ENCODE measurements at regions not wholly inside any gene's neighbourhood (a gene's known extent, or its start where the extent isn't known, plus 50 kb on each side); places are given as distances from the start of the nearest gene placed in this dataset.

- DNase-seq: no peak
Measured at GRCh38 chr2:144280009-144280408, 239.9 kb downstream of the ZEB2 start.

- DNase-seq: no peak
Measured at GRCh38 chr2:144279165-144279564, 240.8 kb downstream of the ZEB2 start.

GRCh38 chr2:144277622-144278354, 242.1 kb downstream of the ZEB2 start:
- no peak for DNase-seq

- DNase-seq: no peak
Measured at GRCh38 chr2:144275340-144275739, 244.6 kb downstream of the ZEB2 start.

GRCh38 chr2:144274131-144274530, 245.8 kb downstream of the ZEB2 start:
- no peak for DNase-seq

- no peak for DNase-seq
Measured at GRCh38 chr2:144270951-144271350, 249.0 kb downstream of the ZEB2 start.

GRCh38 chr2:144268036-144268678, 251.8 kb downstream of the ZEB2 start:
- DNase-seq: no peak

GRCh38 chr2:144267239-144267638, 252.7 kb downstream of the ZEB2 start:
- no peak for DNase-seq

- DNase-seq: no peak
Measured at GRCh38 chr2:144265654-144266053, 254.3 kb downstream of the ZEB2 start.

- no peak for DNase-seq
Measured at GRCh38 chr2:144261966-144262365, 258.0 kb downstream of the ZEB2 start.

- no peak for DNase-seq
Measured at GRCh38 chr2:144261336-144261735, 258.6 kb downstream of the ZEB2 start.

GRCh38 chr2:144259332-144259731, 260.6 kb downstream of the ZEB2 start:
- no peak for DNase-seq

- DNase-seq: no peak
Measured at GRCh38 chr2:144258154-144258553, 261.8 kb downstream of the ZEB2 start.

- DNase-seq: no peak
Measured at GRCh38 chr2:144256996-144257707, 262.8 kb downstream of the ZEB2 start.

- DNase-seq: no peak
Measured at GRCh38 chr2:144254342-144255235, 265.3 kb downstream of the ZEB2 start.

GRCh38 chr2:144253743-144254142, 266.2 kb downstream of the ZEB2 start:
- no peak for DNase-seq

GRCh38 chr2:144252694-144253093, 267.2 kb downstream of the ZEB2 start:
- no peak for DNase-seq

GRCh38 chr2:144249035-144249637, 270.8 kb downstream of the ZEB2 start:
- DNase-seq: no peak

GRCh38 chr2:144248350-144249034, 271.4 kb downstream of the ZEB2 start:
- no peak for DNase-seq

- DNase-seq: no peak
Measured at GRCh38 chr2:144244938-144245337, 275.0 kb downstream of the ZEB2 start.

- DNase-seq: no peak
Measured at GRCh38 chr2:144242311-144242710, 277.6 kb downstream of the ZEB2 start.

- no peak for DNase-seq
Measured at GRCh38 chr2:144241801-144242200, 278.1 kb downstream of the ZEB2 start.

Measured in activated CD4-positive, alpha-beta T cell treated with anti-CD3 and anti-CD28 coated beads, Interleukin-2, amount 50 U/mL, for 48 hours (primary cell).